HG02759 (cell line): ENCODE measurements at regions not wholly inside any gene's neighbourhood (a gene's known extent, or its start where the extent isn't known, plus 50 kb on each side); places are given as distances from the start of the nearest gene placed in this dataset.
A peak's percentile ranks its signal among the peaks of the same experiment; 100 is the strongest.
"Not testable (repeated sequence)": the region's sequence is repeated elsewhere in the genome, so short reads cannot be mapped to it uniquely, and the experiment has no call there.

Experiments used
- ATAC-seq: cut with Tn5 transposase; IDR thresholded peaks from one replicate; pipeline ENCODE4 v1.9.1; 2021; ENCODE audit warnings: mild to moderate bottlenecking, moderate library complexity; ENCODE audit not compliant: unreplicated experiment

DNA sequence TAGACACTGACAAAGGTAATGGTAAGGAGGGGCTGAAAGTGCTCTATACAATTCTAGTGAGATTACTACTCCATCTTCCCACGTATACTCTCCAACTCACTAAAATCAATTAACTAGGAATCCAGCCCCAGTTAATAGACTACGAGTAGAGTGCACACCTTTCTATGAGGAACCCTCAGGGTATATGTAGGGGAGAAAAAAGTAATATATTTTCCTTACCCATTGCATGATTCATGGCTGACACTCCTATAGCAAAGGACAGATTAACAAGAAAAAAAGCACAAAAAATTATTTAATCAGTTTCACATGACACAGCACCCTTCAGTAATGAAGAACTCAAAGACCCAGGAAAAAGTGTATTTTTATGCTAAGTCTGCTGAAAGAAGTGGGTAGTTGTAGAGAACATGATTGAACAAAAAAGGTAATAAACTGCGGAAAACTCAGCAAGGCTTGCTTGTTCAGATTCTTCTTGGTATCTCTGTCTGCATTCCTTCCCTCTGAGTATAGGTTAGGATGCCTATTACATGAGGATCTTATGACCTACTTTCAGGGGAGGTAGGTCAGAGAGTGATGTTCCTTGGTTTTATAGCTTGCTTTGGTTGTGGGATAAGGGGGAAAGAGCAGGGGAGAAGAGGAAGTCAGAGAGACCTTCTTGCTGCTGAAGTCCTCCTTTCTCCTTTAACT, 342.0 kb upstream of the DLGAP1 start:
- ATAC-seq = no peak

DNA sequence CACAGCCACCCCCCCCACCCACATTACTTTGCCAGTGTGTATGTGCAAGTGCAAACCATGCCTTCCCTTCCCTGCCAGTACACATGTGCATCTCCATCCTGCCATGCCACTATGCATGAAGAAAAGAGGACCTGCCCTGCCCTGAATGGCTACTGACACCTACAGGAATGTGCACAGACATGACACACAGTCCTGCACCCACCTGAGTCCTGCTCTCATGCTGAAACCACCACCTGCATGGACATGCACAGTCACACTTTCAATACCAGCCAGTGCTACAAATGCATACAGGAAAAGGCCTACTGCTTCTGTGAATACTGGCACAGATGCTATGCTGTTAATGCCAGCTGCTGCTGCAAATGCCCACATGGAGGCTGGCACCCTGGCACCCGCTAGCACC, 334.4 kb upstream of the DLGAP1 start:
- no peak for ATAC-seq

DNA sequence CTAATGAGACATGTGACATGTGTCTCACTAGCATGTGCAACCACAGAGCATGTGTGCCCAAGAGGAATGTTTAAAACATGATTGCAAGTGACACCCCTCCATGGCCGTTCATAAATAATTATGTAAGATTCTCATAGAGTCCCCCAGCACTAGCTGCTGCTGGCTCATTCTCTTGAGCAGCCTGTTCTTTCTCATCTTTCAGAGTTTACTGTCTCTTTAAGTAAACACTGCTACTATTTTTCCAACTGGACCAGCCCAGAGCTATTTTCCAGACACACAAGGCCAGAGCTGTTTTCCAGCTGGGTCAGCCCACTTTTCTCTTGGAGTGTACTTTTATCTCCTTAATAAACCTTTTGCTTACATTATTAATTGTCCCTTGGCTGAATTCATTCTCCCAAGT, 326.8 kb upstream of the DLGAP1 start:
- ATAC-seq = no peak

DNA sequence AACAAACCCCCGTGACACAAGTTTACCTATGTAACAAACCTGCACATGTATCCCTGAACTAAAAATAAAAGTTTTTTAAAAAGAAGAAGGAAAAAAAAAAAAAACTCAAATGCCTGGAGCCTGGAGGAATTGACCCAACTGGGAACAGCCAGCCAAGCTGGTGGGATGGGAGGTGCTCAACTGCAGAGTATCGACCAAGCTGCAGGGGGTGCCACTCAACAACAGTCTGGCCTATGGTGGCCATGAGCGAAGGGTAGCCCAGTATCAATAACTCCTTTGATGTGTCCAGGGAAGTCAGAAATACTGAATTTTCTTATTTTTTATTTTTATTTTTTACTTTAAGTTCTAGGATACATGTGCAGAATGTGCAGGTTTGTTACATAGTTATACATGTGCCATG, 310.3 kb upstream of the DLGAP1 start:
- no peak for ATAC-seq

DNA sequence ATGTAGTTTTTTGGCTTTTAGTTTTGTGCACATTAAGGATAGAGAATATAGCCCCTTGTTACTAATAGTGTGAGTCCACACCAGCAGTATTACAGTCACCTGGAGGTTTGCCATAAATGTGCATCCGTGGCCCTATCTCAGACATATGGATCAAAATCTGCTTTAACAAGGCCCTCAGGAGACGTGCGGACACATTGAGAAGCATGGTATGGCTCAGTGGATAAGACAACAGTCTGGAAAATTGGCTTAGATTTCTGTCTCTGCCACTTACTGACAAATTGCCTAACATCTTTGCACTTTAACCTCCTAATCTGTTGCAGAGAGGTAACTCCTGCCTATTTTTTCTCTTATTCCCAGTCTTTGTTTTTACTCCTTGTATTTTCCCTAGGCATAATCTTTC, 307.2 kb upstream of the DLGAP1 start:
- no peak for ATAC-seq

DNA sequence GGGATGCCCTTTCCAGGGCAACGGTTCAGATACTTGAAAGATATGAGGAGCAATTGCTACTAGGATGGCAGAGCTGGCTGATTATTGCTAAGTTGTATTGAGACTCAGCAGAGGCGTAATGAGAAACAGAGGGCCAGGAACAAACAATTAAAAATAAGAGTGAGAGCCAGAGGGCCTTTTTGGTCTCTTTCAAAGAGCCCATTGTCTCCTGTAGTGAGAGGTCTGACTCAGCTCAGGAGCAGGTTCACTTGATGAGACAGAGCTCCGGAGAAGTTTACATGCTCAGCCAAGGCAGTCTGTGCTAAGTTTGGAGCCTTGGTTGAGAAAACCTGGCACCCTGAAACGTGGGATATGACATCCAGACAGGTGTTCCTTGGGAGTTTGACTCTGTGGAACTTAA, 303.9 kb upstream of the DLGAP1 start:
- ATAC-seq = no peak

DNA sequence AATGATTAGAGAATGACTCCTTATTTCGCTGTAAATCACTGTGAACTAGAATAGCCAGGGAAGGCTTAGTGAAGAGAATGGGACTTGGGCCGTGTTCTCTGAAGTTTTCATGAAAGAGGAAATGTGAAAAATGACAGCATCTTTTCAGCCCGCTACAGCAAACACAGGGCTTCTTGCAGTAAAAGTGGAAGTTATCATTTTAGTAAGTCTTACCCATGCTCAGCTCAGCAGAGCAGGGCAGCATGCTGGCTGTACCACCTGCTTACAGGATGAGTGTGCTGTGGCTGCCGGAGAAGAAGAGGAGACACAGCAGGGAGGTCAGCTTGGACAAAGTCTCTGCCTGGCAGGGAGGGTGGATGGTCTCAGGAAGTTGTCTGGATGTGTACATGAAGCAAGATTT, 300.7 kb upstream of the DLGAP1 start:
- ATAC-seq = peak; percentile 74

DNA sequence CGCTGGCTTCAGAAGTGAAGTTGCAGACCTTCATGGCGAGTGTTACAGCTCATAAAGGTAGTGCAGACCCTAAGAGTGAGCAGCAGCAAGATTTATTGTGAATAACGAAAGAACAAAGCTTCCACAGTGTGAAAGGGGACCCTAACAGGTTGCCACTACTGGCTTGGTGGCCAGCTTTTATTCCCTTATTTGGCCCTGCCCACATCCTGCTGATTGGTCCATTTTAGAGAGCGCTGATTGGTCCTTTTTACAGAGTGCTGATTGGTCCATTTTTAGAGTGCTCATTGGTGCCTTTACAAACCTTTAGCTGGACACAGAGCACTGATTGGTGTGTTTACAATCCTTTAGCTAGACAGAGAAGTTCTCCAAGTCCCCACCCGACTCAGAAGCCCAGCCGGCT, 298.0 kb upstream of the DLGAP1 start:
- not testable (repeated sequence) for ATAC-seq

DNA sequence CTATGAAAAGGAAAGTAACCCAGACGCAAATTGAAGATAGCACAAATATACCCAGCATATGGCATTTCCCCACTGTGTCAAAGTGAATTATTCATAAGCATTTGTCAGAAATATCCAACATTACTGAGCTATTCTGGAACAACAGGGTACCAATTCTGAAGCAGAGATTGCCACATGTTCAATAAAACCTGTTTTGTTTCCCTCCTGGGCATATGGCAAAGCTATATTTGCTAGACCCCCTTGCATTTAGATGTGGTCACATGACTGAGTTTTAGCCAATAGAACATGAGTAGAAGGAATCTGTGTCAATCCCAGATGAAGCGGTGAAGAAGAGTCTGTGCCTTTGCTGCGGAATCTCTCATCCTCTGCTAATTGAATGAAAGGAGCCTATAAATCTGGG, 296.4 kb upstream of the DLGAP1 start:
- ATAC-seq = no peak

DNA sequence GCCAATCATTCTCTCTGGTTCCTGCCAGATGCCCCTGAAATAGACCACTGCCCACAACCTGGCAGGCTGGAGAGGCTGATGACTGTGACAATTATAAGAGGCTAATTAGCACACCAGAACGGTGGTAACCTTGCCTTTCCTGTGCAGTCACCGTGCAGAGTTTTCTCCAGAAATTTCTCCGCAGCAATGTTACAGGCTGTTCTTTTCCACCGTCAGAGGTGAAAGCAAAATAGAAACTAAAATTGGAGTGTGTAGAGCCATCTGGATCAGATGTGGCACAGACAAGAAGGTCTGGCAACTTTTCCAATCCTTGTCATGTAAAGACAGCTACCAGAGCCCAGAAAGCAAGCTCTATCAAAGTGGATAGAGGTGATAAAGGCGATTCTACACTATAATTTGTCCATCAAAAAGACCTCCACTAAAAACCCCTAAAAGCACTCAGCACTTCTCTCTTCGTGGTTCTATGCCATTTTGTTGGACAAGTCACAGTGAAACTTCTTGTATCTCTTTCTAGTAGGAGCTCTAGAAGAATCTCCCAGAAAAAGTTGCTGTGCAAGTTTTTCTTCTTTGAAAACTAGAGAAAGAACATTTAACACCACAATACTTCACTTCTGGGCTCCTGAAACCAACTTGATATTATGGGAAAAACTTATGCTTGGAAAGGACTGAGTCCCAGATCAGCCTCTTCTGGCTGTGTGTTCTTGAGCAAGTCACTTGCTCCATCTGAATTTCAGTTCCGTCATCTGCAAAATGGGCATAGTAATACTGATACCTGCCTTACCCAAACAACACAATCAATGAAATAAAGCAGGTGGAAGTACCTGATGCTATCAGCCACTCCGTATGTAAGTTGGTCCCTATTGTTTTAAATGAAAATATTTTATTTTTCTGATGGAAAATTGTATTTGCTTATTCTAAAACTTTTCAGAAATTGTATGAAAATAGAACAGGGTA, 295.6 kb upstream of the DLGAP1 start:
- ATAC-seq = no peak

DNA sequence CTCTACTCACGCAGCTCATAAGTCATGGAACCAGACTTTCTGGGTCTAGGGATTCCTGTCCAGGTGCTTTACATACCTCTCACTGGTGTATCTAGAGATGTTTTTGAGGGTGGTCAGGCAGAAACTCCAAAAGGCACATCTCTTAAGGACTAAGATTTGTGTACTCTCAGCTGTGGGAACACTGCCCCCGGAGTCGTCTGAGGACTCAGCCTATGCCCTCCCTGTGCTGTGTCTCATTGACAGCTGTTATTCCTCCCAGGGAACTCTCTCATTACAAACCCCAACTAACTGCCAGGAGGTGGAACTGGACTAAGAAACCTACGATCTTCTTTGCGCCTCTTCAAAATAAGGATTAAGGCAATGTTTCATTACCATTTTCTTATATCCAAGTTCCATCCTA, 293.9 kb upstream of the DLGAP1 start:
- ATAC-seq = no peak

DNA sequence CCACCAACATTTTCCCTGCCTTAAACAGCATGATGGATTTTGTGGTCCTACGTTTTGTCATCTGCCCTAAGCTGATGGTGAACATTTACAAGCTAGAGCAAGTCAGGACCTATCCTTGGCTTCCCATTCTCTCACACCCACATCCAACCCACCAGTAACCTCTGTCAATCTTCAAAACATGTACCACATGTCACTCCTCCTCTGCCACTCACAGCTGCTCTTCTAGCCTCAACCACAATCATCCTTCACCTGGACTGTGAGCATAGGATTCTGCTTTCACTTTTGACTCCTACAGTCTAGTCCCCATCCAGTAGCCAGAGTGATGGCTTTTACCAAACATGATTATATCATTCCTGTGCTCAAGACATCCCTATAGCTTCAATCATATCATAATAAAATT, 279.8 kb upstream of the DLGAP1 start:
- peak; percentile 49 for ATAC-seq

DNA sequence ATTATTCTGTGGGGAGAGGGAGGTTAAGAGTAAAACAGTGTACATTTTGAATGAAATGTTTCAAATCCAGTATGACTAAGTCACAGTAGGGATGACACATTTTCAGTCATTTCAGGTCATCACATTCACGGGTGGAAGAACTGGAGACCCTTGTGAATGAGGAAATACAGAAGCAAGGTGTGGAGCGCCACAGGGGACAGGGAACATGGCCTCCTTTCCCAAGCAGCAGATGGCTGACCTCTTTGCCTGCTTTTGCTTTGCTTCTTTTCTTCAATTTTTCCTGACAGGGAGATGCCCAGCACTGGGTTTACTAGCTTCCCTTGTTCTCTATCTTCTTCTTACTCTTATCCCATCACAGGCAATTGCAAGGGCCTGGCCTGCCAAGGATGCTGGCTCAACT, 278.9 kb upstream of the DLGAP1 start:
- ATAC-seq = no peak

DNA sequence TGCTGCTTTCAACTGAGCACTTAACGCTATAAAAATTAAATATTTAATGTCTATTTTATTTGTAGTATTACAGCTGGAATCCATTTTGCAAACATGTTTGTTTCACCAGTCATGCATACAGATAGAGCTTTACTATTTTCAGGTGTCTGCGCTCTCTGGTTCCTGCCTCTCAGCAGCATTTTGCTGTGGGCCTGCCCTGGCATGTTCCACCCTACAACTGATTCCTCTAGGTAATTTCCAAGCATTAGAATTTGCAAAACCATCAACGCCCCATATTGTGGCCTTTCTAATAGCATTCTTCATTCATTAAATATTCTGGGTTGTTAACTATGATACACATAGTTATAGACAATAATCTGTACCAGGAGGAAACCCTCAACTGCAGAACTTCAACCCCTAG, 266.4 kb upstream of the DLGAP1 start:
- no peak for ATAC-seq

DNA sequence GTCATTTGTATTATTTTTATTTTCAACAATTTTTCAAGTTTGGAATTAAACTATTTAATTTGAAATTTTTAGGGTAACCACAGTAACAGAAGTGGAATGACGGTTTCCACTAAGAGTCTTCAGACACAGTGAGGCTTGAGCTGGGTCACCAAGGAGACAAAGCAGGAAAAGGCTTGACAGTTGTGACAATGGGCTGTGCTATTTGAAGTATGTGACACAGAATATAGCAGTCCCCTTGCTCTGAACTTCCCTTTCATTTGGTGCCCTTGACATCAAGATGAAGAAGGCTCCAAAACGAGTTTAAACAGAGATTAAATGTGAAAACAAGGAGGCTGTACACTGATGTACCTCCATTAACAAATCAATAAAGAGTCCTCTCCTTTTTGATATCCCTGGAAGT, 265.4 kb upstream of the DLGAP1 start:
- no peak for ATAC-seq

DNA sequence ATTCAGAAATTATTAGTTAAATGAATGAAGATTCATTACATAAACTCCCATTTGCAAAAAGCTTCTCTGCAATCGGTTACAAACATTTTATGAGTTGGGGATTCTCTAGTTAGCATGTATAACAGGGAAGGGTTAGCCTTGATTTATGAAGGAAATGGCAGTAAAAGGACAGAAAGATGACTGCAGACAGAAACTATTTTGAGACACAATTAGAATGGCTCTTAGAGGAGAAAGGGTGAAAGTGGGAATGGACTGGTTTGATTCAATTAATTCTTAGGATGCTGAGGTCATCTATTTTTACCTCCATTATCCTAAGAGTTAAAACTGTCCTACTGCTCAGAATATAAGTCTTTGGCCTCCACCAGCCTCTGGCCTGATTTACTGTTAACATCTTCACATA, 250.8 kb upstream of the DLGAP1 start:
- no peak for ATAC-seq

DNA sequence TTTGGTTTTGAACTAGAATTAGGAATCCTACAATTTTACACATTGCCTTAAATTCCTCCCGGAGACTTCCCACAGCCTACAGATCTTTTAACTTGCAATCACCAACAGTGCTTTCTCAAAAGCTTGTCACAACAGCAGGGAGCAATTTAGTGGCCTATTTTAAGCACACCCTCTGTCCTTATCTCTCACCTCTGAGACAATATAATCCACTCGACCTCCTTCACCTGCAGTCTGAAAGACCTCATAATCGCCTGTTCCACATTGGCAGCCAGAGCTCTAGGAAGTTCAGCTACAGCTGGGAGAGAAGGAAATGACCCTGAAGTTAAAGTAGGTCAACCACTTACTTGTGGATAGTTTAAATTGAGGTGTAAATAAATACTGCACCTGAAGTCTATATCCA, 249.7 kb upstream of the DLGAP1 start:
- no peak for ATAC-seq

DNA sequence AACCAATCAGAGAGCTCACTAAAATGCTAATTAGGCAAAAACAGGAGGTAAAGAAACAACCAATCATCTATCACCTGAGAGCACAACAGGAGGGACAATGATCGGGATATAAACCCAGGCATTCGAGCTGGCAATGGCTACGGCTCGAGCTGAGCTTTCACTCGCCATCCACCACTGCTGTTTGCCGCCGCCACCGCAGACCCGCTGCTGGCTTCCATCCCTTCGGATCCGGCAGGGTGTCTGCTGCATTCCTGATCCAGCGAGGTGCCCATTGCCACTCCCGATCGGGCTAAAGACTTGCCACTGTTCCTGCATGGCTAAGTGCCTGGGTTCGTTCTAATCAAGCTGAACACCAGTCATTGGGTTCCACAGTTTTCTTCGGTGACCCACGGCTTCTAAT, 236.7 kb upstream of the DLGAP1 start:
- no peak for ATAC-seq

DNA sequence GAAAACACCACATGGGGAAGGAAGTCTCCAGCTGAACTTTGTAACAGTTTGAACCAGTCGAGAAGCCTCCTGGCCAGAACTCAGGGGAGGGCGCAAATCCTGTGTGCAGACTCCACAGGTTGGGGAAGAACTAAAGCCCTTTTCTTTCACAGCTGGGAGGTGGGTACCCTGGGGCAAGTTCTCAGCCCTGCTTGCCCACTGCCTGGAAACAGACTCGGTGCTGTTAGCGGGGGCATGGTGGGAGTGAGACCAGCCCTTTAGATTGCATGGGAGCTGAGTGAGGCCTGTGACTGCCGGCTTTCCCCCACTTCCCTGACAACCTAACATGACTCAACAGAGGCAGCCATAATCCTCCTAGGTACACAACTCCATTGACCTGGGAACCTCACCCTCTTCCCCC, 223.6 kb upstream of the DLGAP1 start:
- ATAC-seq = not testable (repeated sequence)

DNA sequence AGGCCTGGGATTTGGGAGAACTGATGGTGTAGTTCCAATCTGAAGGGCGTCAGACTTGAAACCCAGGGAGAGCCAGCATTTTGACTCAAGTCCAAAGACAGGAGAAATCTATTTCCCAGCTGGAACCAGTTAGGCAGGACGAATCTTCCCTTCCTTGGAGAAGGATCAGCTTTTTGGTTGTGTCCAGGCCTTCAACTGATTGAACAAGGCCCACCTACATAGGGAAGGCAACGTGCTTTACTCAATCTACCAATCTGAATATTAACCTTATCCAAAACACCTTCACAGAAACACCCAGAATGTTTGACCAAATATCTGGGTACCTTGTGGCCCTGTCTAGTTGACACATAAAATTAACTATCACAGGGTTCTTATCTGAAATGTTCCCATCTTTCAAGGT, 221.9 kb upstream of the DLGAP1 start:
- ATAC-seq = no peak

DNA sequence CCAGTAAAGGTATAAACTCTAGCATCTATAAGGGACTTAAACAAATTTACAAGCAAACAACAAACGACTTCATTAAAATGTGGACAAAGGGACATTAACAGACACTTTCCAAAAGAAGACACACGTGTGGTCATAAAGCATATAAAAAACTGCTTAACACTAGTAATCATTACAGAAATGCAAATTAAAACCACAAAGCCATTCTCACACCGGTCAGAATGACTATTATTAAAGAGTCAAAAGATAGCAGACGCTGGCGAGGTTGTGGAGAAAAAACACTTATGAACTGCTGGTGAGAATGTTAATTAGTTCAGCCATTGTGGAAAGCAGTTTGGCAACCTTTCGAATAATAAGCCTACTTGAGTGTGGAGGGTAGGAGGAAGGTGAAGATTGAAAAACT, 217.1 kb upstream of the DLGAP1 start:
- no peak for ATAC-seq

DNA sequence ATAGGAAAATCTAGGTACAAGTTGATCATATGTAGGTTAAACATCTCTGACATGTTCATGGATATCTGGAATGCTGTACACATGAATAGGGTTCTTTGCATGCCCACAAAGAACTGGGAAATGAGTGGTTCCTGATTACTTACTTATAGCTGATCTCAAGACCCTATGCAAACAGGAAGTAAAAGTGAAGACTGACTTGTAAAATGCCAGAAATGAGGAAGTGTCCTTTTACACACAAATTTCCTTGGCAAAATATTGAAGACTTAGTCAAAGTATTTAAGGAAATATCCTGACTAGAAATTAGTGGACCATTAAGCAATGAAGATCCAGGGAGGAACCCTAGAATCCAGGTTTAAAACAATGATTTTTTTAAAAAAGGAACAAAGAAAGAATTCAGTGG, 203.7 kb upstream of the DLGAP1 start:
- no peak for ATAC-seq
